ENCODE measurements at regions not wholly inside any gene's neighbourhood (a gene's known extent, or its start where the extent isn't known, plus 50 kb on each side); places are given as distances from the start of the nearest gene placed in this dataset.

- Mint-ChIP-seq H3K4me3 (no peak overlapping the region), H3K4me1 (ENCODE audit: low read depth) (no peaks in the 10 kb centered on the region), H3K27me3 (no peaks in the 10 kb centered on the region), H3K36me3 (ENCODE audit: low read depth) (no peaks in the 10 kb centered on the region), H3K9me3 (no peaks in the 10 kb centered on the region), H3K27ac (no peak overlapping the region)
- intact Hi-C loops (cut with micrococcal nuclease): no loop called here
Observed at GRCh38 chr5:67617051-67617450, 420.5 kb upstream of the CD180 start.

GRCh38 chr5:67612961-67613360 lies 416.4 kb upstream of the CD180 start:
- H3K4me1 Mint-ChIP-seq (ENCODE audit: low read depth): no peaks in the 10 kb centered on the region
- no peaks in the 10 kb centered on the region for H3K9me3 Mint-ChIP-seq
- no peaks in the 10 kb centered on the region for H3K27me3 Mint-ChIP-seq
- no peaks in the 10 kb centered on the region for H3K36me3 Mint-ChIP-seq (ENCODE audit: low read depth)
- no peak overlapping the region for H3K27ac Mint-ChIP-seq
- intact Hi-C loops (cut with micrococcal nuclease): no loop called here
- H3K4me3 Mint-ChIP-seq: no peak overlapping the region

GRCh38 chr5:67610186-67610912 lies 413.8 kb upstream of the CD180 start:
- Mint-ChIP-seq H3K27ac (no peak overlapping the region), H3K4me3 (no peak overlapping the region), H3K36me3 (ENCODE audit: low read depth) (no peaks in the 10 kb centered on the region), H3K27me3 (no peaks in the 10 kb centered on the region), H3K4me1 (ENCODE audit: low read depth) (no peaks in the 10 kb centered on the region), H3K9me3 (no peaks in the 10 kb centered on the region)
- intact Hi-C loops (cut with micrococcal nuclease): no loop called here

- peaks cover 17% of the 10 kb centered on the region for H3K9me3 Mint-ChIP-seq
- no peak overlapping the region for H3K4me3 Mint-ChIP-seq
- H3K4me1 Mint-ChIP-seq (ENCODE audit: low read depth): no peaks in the 10 kb centered on the region
- no peak overlapping the region for H3K27ac Mint-ChIP-seq
- no peaks in the 10 kb centered on the region for H3K27me3 Mint-ChIP-seq
- intact Hi-C loops (cut with micrococcal nuclease): no loop called here
- no peaks in the 10 kb centered on the region for H3K36me3 Mint-ChIP-seq (ENCODE audit: low read depth)
Observed at GRCh38 chr5:67607958-67608357, 411.4 kb upstream of the CD180 start.

GRCh38 chr5:67606586-67606947 lies 410.0 kb upstream of the CD180 start:
- Mint-ChIP-seq H3K4me3 (no peak overlapping the region), H3K27me3 (no peaks in the 10 kb centered on the region), H3K36me3 (ENCODE audit: low read depth) (no peaks in the 10 kb centered on the region), H3K4me1 (ENCODE audit: low read depth) (no peaks in the 10 kb centered on the region), H3K27ac (no peak overlapping the region), H3K9me3 (peaks cover 31% of the 10 kb centered on the region)
- intact Hi-C loops (cut with micrococcal nuclease): no loop called here

GRCh38 chr5:67605730-67606585 lies 409.4 kb upstream of the CD180 start:
- Mint-ChIP-seq H3K27me3 (no peaks in the 10 kb centered on the region), H3K27ac (no peak overlapping the region), H3K36me3 (ENCODE audit: low read depth) (no peaks in the 10 kb centered on the region), H3K4me3 (no peak overlapping the region), H3K9me3 (peaks cover 37% of the 10 kb centered on the region), H3K4me1 (ENCODE audit: low read depth) (no peaks in the 10 kb centered on the region)
- intact Hi-C loops (cut with micrococcal nuclease): no loop called here

DNA sequence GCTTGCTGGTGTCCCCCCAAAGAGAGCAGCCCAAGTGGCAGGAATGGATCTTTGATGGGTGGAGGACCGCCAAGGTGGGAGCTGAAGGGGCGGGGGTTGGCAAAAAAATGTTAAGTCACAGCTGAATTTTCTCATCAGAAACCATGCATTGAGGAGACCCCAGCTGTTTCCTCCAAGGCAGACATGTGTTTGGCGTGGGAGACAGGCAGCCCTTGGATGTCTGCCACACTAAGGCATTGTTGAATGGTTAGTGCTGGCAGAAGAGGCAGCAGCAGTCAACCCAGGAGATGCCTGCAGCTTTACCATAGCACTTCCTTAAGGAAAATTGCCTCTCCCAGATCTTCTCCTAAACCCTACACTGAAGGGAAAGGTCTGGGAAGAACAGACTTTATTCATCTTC lies 394.9 kb upstream of the CD180 start:
- Mint-ChIP-seq H3K27me3 (no peaks in the 10 kb centered on the region), H3K27ac (no peak overlapping the region), H3K36me3 (ENCODE audit: low read depth) (no peaks in the 10 kb centered on the region), H3K4me3 (no peak overlapping the region), H3K9me3 (peaks cover 17% of the 10 kb centered on the region), H3K4me1 (ENCODE audit: low read depth) (no peaks in the 10 kb centered on the region)
- intact Hi-C loops (cut with micrococcal nuclease): no loop called here

DNA sequence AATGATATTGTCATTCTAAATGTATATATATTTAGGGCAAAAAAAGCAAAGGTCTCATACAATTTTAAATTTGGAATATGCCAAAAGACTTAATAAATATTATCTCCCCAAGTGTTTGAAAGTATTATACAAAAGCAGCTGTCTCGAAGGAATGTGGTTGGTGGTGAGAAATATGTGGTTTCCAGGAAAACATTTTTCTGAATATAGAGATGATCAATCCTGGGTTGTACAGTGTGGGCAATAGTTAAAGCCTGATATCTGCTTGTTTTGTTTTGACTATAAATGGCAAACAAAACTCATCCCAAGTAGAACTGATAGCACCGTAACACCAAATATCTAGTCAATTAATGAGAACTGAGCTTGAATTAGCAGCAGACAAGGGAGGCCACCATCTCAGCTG lies 391.8 kb upstream of the CD180 start:
- no peaks in the 10 kb centered on the region for H3K36me3 Mint-ChIP-seq (ENCODE audit: low read depth)
- H3K4me1 Mint-ChIP-seq (ENCODE audit: low read depth): no peaks in the 10 kb centered on the region
- H3K4me3 Mint-ChIP-seq: no peak overlapping the region
- intact Hi-C loops (cut with micrococcal nuclease): no loop called here
- H3K27ac Mint-ChIP-seq: no peak overlapping the region
- H3K9me3 Mint-ChIP-seq: peaks cover 13% of the 10 kb centered on the region
- H3K27me3 Mint-ChIP-seq: no peaks in the 10 kb centered on the region

DNA sequence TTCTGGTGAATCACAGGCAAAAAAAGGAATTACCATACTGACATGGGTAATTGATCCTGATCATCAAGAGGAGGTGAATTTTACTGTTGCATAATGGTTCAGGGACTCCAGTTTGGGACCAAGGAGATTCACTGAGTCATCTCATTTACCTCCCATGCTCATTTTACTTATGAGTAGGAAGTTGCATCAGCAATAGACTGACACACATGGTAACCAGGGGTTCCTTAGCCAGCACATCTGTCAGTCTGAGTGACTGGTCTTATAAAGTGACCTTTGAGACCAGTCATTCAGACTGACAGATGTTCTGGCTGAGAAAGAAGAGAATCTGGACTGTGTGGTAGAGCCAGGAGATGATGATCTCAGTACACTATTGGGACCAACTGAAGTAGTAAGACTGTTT lies 384.6 kb upstream of the CD180 start:
- Mint-ChIP-seq H3K4me3 (no peak overlapping the region), H3K9me3 (peaks cover under 1% of the 10 kb centered on the region), H3K36me3 (ENCODE audit: low read depth) (no peaks in the 10 kb centered on the region), H3K27ac (no peak overlapping the region), H3K27me3 (no peaks in the 10 kb centered on the region), H3K4me1 (ENCODE audit: low read depth) (no peaks in the 10 kb centered on the region)
- intact Hi-C loops (cut with micrococcal nuclease): no loop called here

DNA sequence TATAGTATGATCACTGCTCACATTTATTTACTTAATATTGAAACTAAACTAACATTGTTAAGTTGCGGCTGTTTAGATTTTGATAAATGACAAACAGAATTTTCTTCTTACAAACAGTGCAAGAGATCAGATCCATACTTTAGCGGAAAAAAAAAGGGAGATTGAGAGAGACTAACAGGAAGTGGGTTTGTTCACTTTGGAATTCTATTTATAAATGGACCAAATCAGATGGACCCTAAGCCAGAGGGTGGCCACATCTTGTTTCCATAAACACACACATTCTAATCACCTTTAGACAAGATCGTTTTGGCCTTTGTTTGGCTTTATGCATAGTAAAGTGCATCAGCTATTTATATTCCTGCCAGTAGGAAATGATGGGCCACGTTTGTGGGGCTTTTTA lies 381.4 kb upstream of the CD180 start:
- Mint-ChIP-seq H3K27me3 (no peaks in the 10 kb centered on the region), H3K9me3 (peaks cover 20% of the 10 kb centered on the region), H3K4me3 (no peak overlapping the region), H3K36me3 (ENCODE audit: low read depth) (no peaks in the 10 kb centered on the region), H3K4me1 (ENCODE audit: low read depth) (no peaks in the 10 kb centered on the region), H3K27ac (no peak overlapping the region)
- intact Hi-C loops (cut with micrococcal nuclease): no loop called here

DNA sequence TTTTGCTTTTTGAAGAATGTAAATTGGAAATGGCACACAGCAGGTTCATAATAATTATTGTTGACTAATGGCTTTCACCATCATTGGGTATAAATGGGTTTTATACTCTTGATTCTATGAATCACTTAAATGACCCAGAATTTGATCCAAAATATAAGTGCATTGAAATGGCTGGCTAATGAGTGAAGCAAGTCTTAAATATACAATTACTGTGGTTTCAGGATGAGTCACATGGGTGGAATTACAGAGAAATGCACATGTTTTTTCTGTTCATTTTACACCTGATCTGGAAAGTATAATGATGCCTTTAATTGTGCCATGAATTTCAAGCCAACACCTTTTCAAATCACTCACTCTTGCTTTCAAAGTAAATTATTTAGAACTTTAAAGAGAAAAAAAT lies 380.8 kb upstream of the CD180 start:
- Mint-ChIP-seq H3K36me3 (ENCODE audit: low read depth) (no peaks in the 10 kb centered on the region), H3K4me3 (no peak overlapping the region), H3K27me3 (no peaks in the 10 kb centered on the region), H3K9me3 (peaks cover 22% of the 10 kb centered on the region), H3K27ac (no peak overlapping the region), H3K4me1 (ENCODE audit: low read depth) (no peaks in the 10 kb centered on the region)
- intact Hi-C loops (cut with micrococcal nuclease): no loop called here

- H3K4me1 Mint-ChIP-seq (ENCODE audit: low read depth): no peaks in the 10 kb centered on the region
- H3K9me3 Mint-ChIP-seq: peaks cover 28% of the 10 kb centered on the region
- no peaks in the 10 kb centered on the region for H3K36me3 Mint-ChIP-seq (ENCODE audit: low read depth)
- no peak overlapping the region for H3K27ac Mint-ChIP-seq
- H3K27me3 Mint-ChIP-seq: no peaks in the 10 kb centered on the region
- intact Hi-C loops (cut with micrococcal nuclease): no loop called here
- no peak overlapping the region for H3K4me3 Mint-ChIP-seq
Observed at GRCh38 chr5:67576112-67576511, 379.5 kb upstream of the CD180 start.

GRCh38 chr5:67575087-67575486 lies 378.5 kb upstream of the CD180 start:
- Mint-ChIP-seq H3K4me1 (ENCODE audit: low read depth) (no peaks in the 10 kb centered on the region), H3K9me3 (peaks cover 28% of the 10 kb centered on the region), H3K36me3 (ENCODE audit: low read depth) (no peaks in the 10 kb centered on the region), H3K27me3 (no peaks in the 10 kb centered on the region), H3K4me3 (no peak overlapping the region), H3K27ac (no peak overlapping the region)
- intact Hi-C loops (cut with micrococcal nuclease): no loop called here

DNA sequence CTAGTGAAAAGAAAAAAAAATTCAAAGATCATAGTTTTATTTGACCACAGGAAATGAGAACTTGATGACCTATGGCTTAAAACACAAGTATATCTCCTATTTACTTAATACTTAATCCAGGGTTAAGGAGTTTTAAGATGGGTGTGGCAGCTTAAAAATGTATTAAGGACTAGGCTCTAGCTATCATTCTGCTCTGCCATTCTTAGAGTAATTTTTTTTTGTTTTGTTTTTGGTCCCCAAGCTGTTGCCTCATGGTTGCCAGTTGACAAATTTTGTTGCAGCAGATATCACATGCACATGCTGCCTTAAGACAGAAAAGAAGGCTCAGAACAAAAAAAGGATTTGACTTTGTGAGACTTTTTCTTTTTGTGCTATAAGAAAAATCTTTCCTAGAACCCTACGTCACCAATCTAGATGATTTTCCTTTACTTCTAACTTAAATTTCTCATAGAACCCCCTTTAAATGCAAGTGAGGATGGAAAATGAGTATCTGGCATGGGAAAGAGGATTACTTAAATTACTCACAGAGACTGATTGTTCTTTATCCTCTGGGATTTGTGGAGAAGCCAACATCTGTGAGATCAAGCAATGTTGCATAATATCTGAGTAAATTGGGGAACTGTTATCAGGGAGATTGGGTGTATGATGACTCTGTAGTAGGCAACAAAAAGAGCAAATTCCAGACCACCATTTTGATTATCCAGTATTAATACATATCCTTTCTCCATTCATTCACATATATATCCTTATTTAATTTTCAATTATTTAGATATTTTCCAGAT lies 364.7 kb upstream of the CD180 start:
- Mint-ChIP-seq H3K4me1 (ENCODE audit: low read depth) (no peaks in the 10 kb centered on the region), H3K4me3 (no peak overlapping the region), H3K36me3 (ENCODE audit: low read depth) (no peaks in the 10 kb centered on the region), H3K9me3 (peaks cover 24% of the 10 kb centered on the region), H3K27me3 (no peaks in the 10 kb centered on the region), H3K27ac (no peak overlapping the region)
- intact Hi-C loops (cut with micrococcal nuclease): no loop called here
